Vagina (tissue), 2 donors: ENCODE measurements at regions not wholly inside any gene's neighbourhood (a gene's known extent, or its start where the extent isn't known, plus 50 kb on each side); places are given as distances from the start of the nearest gene placed in this dataset.

Experiments
- DNase-seq, 2 donors: peaks; one replicate each; pipeline ENCODE4 v3.0.0-alpha.2; 2017; ENCODE audit errors: extremely low spot score in 2 of 2
- H3K27ac ChIP-seq: fragments of 200-600 bp; sonication (generic); one replicate; pipeline ENCODE4 v1.5.1; 2019
- H3K27me3 ChIP-seq: fragments of 200-600 bp; sonication (generic); one replicate; pipeline ENCODE4 v1.5.1; 2019
- H3K36me3 ChIP-seq, 2 donors: fragments of 200-600 bp; sonication (generic); one replicate each; pipeline ENCODE4 v1.5.1; 2017 to 2019
- H3K4me1 ChIP-seq: fragments of 200-600 bp; sonication (generic); one replicate; pipeline ENCODE4 v1.5.1; 2019
- H3K4me3 ChIP-seq, 2 donors: fragments of 200-600 bp; sonication (generic); 1 replicate in 1 of 2; 2 replicates in 1 of 2; pipeline ENCODE4 v1.5.1; 2016 to 2019
- H3K9me3 ChIP-seq: fragments of 200-600 bp; sonication (generic); one replicate; pipeline ENCODE4 v1.5.1; 2019
- CTCF ChIP-seq, 3 experiments: fragments of 450-650 bp in 2 of 3; fragments of 200-600 bp in 1 of 3; sonication (generic) in 1 of 3; IDR thresholded peaks; one replicate each; pipeline ENCODE4 v1.5.1; 2017 to 2019; ENCODE audit warnings: antibody characterized with exemption in 3 of 3, mild to moderate bottlenecking in 2 of 3, moderate library complexity in 2 of 3
- POLR2A ChIP-seq, 2 donors: fragments of 450-650 bp; IDR thresholded peaks; one replicate each; pipeline ENCODE4 v1.6.1; 2017; ENCODE audit warnings: antibody characterized with exemption in 2 of 2, mild to moderate bottlenecking in 2 of 2, moderate library complexity in 2 of 2
- POLR2AphosphoS5 ChIP-seq, 2 donors: sonication (generic); formaldehyde crosslinking; IDR thresholded peaks; one replicate each; pipeline ENCODE4 v1.9.0; 2017; ENCODE audit warnings: antibody characterized with exemption in 2 of 2, mild to moderate bottlenecking in 2 of 2, low read depth in 1 of 2; ENCODE audit not compliant: insufficient read depth in 1 of 2
- intact Hi-C: fragments of 100-400 bp; cut with DNase I; formaldehyde crosslinking; loops from one replicate; pipeline ENCODE4 v1.15.1; 2023

DNA sequence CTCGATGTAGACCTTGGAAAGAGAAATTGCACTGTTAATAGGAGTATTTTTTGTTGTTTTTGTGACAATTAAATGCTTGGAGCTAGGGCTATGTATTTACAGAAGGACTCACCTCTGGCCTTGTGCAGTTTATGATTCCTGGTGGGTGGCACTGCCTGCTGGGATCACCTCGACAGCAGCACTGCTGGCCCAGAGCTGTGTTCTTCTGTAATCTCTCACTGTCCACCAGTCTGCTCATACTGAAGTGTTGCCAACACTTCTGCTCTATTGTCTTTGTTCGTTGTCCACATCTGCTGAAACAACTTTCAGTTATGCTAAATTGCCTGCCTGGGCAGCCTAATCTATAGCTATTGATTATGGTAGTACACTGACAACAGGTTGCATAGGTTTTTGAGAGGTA lies 194.4 kb upstream of the ANK2 start:
- H3K27ac ChIP-seq, result no peak overlapping the region
- H3K27me3 ChIP-seq, result no peaks in the 10 kb centered on the region
- intact Hi-C loops, result no loop called here
- no peak for DNase-seq
- H3K4me1 ChIP-seq, result peaks cover 15% of the 10 kb centered on the region
- no peaks in the 10 kb centered on the region for H3K9me3 ChIP-seq
- H3K4me3 ChIP-seq, result no peak overlapping the region
- TF ChIP-seq POLR2AphosphoS5 (IDR thresholded peaks at IDR 0.05; ENCODE audit: insufficient read depth in 1 of 2, low read depth in 1 of 2), result no peak
- TF ChIP-seq CTCF (IDR thresholded peaks at IDR 0.05), result no peak
- TF ChIP-seq POLR2A (IDR thresholded peaks at IDR 0.05), result no peak
- H3K36me3 ChIP-seq, result no peaks in the 10 kb centered on the region

DNA sequence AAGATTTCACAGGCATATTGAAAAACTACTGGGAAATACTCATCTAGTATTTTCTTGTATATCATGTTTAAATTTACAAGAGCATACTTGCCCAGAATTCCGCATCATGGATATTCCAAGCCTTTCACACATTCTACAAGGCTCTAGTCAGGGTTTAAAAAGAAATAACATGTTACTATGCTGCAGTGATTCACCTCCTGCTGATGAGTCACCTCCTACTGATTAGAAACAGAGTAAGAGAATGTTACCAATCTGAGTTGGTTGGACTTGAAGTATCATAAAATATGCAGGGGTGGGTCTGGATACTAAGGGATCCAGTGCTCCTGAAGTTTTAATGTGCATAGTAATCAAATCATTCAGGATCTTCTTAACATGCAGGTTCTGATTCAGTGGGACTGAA lies 192.0 kb upstream of the ANK2 start:
- intact Hi-C loops, result no loop called here
- Histone ChIP-seq H3K27me3 (no peaks in the 10 kb centered on the region), H3K4me1 (peaks cover 28% of the 10 kb centered on the region), H3K27ac (peak overlapping the region; percentile 74), H3K36me3 (no peaks in the 10 kb centered on the region), H3K4me3 (no peak overlapping the region), H3K9me3 (no peaks in the 10 kb centered on the region)
- peak; percentile 20 to 67 for TF ChIP-seq POLR2AphosphoS5 (IDR thresholded peaks at IDR 0.05; ENCODE audit: insufficient read depth in 1 of 2, low read depth in 1 of 2)
- no peak for TF ChIP-seq POLR2A (IDR thresholded peaks at IDR 0.05)
- no peak for DNase-seq

- Histone ChIP-seq H3K27me3 (no peaks in the 10 kb centered on the region), H3K27ac (no peak overlapping the region), H3K4me3 (no peak overlapping the region), H3K9me3 (no peaks in the 10 kb centered on the region), H3K4me1 (peaks cover 21% of the 10 kb centered on the region), H3K36me3 (no peaks in the 10 kb centered on the region)
- intact Hi-C loops, result no loop called here
- DNase-seq, result no peak
- TF ChIP-seq CTCF (IDR thresholded peaks at IDR 0.05), result no peak
Observed at GRCh38 chr4:112858751-112859150, 190.7 kb upstream of the ANK2 start.

GRCh38 chr4:112859456-112860184 lies 189.8 kb upstream of the ANK2 start:
- Histone ChIP-seq H3K4me1 (peaks cover 21% of the 10 kb centered on the region), H3K36me3 (no peaks in the 10 kb centered on the region), H3K9me3 (no peaks in the 10 kb centered on the region), H3K27ac (peak overlapping the region; percentile 8), H3K4me3 (no peak overlapping the region), H3K27me3 (no peaks in the 10 kb centered on the region)
- TF ChIP-seq POLR2A (IDR thresholded peaks at IDR 0.05) (no peak), POLR2AphosphoS5 (IDR thresholded peaks at IDR 0.05; ENCODE audit: insufficient read depth in 1 of 2, low read depth in 1 of 2) (no peak), CTCF (IDR thresholded peaks at IDR 0.05) (no peak)
- intact Hi-C loops, result no loop called here
- DNase-seq, result no peak

- Histone ChIP-seq H3K4me1 (peaks cover 21% of the 10 kb centered on the region), H3K9me3 (no peaks in the 10 kb centered on the region), H3K4me3 (no peak overlapping the region), H3K36me3 (no peaks in the 10 kb centered on the region), H3K27ac (peak overlapping the region; percentile 8), H3K27me3 (no peaks in the 10 kb centered on the region)
- TF ChIP-seq POLR2AphosphoS5 (IDR thresholded peaks at IDR 0.05; ENCODE audit: insufficient read depth in 1 of 2, low read depth in 1 of 2) (no peak), CTCF (IDR thresholded peaks at IDR 0.05) (no peak), POLR2A (IDR thresholded peaks at IDR 0.05) (no peak)
- DNase-seq, result no peak
- intact Hi-C loops, result no loop called here
Observed at GRCh38 chr4:112860830-112861690, 188.4 kb upstream of the ANK2 start.
